HepG2 (cell line): ENCODE measurements at regions not wholly inside any gene's neighbourhood (a gene's known extent, or its start where the extent isn't known, plus 50 kb on each side); places are given as distances from the start of the nearest gene placed in this dataset.

Experiments
- EP300 ChIP-seq, 3 experiments: sonication (generic) in 1 of 3; formaldehyde crosslinking in 1 of 3; IDR thresholded peaks; 2 replicates each; pipeline versions ENCODE4 v1.5.1 to v1.6.1; 2011 to 2020; ENCODE audit warnings: low read depth in 2 of 3, low read length in 2 of 3, borderline replicate concordance in 1 of 3, improper control_type of control experiment in 1 of 3, mild to moderate bottlenecking in 1 of 3, missing genetic modification reagents in 1 of 3, moderate library complexity in 1 of 3
- FOXM1 ChIP-seq: sonication (generic); formaldehyde crosslinking; IDR thresholded peaks from 2 replicates; pipeline ENCODE4 v1.5.0; 2020; ENCODE audit warnings: missing genetic modification reagents
- GFI1 ChIP-seq: sonication (generic); formaldehyde crosslinking; IDR thresholded peaks from 2 replicates; pipeline ENCODE4 v1.5.0; 2020; ENCODE audit warnings: missing genetic modification reagents, mild to moderate bottlenecking, borderline replicate concordance
- HES4 ChIP-seq: sonication (generic); formaldehyde crosslinking; IDR thresholded peaks from 2 replicates; pipeline ENCODE4 v1.9.0; 2021; ENCODE audit warnings: mild to moderate bottlenecking, missing genetic modification reagents, borderline replicate concordance
- NCOA5 ChIP-seq: sonication (generic); formaldehyde crosslinking; IDR thresholded peaks from 2 replicates; pipeline ENCODE4 v1.4.0; 2020; ENCODE audit warnings: missing genetic modification reagents
- NCOR1 ChIP-seq: fragments of 200-600 bp; sonication (generic); IDR thresholded peaks from 2 replicates; pipeline ENCODE4 v1.7.0; 2017; ENCODE audit warnings: antibody characterized with exemption, low read length, borderline replicate concordance
- STAT5B ChIP-seq: sonication (generic); formaldehyde crosslinking; IDR thresholded peaks from 2 replicates; pipeline ENCODE4 v1.4.0; 2020; ENCODE audit warnings: missing genetic modification reagents
- TBX2 ChIP-seq: sonication (generic); formaldehyde crosslinking; IDR thresholded peaks from 2 replicates; pipeline ENCODE4 v1.5.0; 2020; ENCODE audit warnings: missing genetic modification reagents, mild to moderate bottlenecking, borderline replicate concordance
- YY1 ChIP-seq: IDR thresholded peaks from 2 replicates; pipeline ENCODE4 v1.6.1; 2011; ENCODE audit warnings: low read length, low read depth, moderate library complexity, mild to moderate bottlenecking; ENCODE audit not compliant: insufficient read depth, insufficient replicate concordance
- ZC3H4 ChIP-seq: sonication (generic); formaldehyde crosslinking; IDR thresholded peaks from 2 replicates; pipeline ENCODE4 v1.4.0; 2020; ENCODE audit warnings: missing genetic modification reagents, borderline replicate concordance
- ZNF17 ChIP-seq: sonication (generic); formaldehyde crosslinking; IDR thresholded peaks from 2 replicates; pipeline ENCODE4 v1.5.0; 2020; ENCODE audit warnings: mild to moderate bottlenecking, missing genetic modification reagents
- ZNF24 ChIP-seq: fragments of 450-650 bp; IDR thresholded peaks from 2 replicates; pipeline ENCODE4 v1.6.1; 2017; ENCODE audit warnings: antibody characterized with exemption, mild to moderate bottlenecking
- ZNF609 ChIP-seq: sonication (generic); formaldehyde crosslinking; IDR thresholded peaks from 2 replicates; pipeline ENCODE4 v1.4.0; 2020; ENCODE audit warnings: mild to moderate bottlenecking, missing genetic modification reagents, borderline replicate concordance
- ZNF776 ChIP-seq: sonication (generic); formaldehyde crosslinking; IDR thresholded peaks from 2 replicates; pipeline ENCODE4 v1.4.0; 2020; ENCODE audit warnings: mild to moderate bottlenecking, missing genetic modification reagents
- TF ChIP-seq, protein P1 (sequence below): sonication (generic); formaldehyde crosslinking; IDR thresholded peaks from 2 replicates; pipeline ENCODE4 v1.4.0; 2020; ENCODE audit warnings: mild to moderate bottlenecking, missing genetic modification reagents
- TF ChIP-seq, protein P2 (sequence below): sonication (generic); formaldehyde crosslinking; IDR thresholded peaks from 2 replicates; pipeline ENCODE4 v1.4.0; 2020; ENCODE audit warnings: mild to moderate bottlenecking, missing genetic modification reagents
- TF ChIP-seq, protein P3 (sequence below): sonication (generic); formaldehyde crosslinking; conservative IDR thresholded peaks from 2 replicates; pipeline ENCODE4 v1.4.0; 2020; ENCODE audit warnings: mild to moderate bottlenecking, missing genetic modification reagents, moderate library complexity
- TF ChIP-seq, protein P4 (sequence below): IDR thresholded peaks from 2 replicates; pipeline ENCODE4 v1.6.1; 2016; ENCODE audit warnings: low read depth, borderline replicate concordance

DNA sequence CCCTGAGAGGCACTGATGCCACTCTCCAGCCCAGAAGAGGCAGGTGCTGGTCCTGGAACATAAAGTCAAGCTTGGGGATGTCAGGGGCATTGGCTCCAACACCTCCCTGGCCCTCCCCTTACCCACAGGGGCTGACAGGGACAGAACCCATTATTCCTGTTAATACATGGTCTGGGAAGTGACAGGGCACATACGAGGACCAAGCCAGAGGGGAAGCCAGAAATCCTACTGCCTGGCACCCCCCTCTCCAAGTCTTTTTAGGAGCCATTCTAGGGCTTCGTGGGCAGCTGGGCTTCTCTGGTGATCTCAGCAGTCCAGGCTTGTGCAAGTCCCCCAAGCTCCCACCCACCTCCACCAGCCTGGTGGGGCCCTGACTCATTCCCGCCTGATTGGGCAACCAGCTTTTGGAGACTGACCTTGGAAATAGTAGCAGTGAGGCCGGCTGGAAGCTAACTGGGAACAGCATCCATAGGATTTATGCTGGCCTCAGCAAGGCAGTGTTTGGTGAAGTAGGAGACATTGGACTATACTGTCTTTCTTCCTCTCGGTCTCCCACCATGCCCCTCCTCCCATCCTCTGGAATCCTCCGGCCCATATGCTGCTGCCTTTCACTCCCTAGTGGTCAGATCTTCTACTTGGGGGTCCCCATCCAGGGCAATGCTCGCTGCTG is 86.4 kb upstream of the HK2 start (continued):
- TF ChIP-seq ZNF609 (CRISPR knock-in tag) (peak; percentile 44; the same call in 1 of the 2 replicates), NCOA5 (CRISPR knock-in tag) (no peak), ZNF17 (CRISPR knock-in tag) (0 out of 2 replicates have a peak, but pooled peaks have one; percentile 29), GFI1 (CRISPR knock-in tag) (0 out of 2 replicates have a peak, but pooled peaks have one; percentile 45), HES4 (CRISPR knock-in tag) (no peak), YY1 (peak; percentile 7), ZNF24 (no peak), TBX2 (CRISPR knock-in tag) (peak; percentile 58), FOXM1 (CRISPR knock-in tag) (no peak), EP300 (IDR thresholded peaks at IDR 0.05; ENCODE audit: low read depth in 2 of 2, low read length in 2 of 2) (peak; percentile 58 to 74; a peak in 3 of 4 replicates), EP300 (CRISPR knock-in tag; IDR thresholded peaks at IDR 0.05; ENCODE audit: borderline replicate concordance) (peak; percentile 65; the same call in 1 of the 2 replicates), STAT5B (CRISPR knock-in tag) (0 out of 2 replicates have a peak, but pooled peaks have one; percentile 45), ZC3H4 (CRISPR knock-in tag) (no peak), ZNF776 (CRISPR knock-in tag) (no peak), NCOR1 (no peak)
- TF ChIP-seq, protein P1, sequence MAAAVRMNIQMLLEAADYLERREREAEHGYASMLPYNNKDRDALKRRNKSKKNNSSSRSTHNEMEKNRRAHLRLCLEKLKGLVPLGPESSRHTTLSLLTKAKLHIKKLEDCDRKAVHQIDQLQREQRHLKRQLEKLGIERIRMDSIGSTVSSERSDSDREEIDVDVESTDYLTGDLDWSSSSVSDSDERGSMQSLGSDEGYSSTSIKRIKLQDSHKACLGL = 0 out of 2 replicates have a peak, but pooled peaks have one; percentile 50
- TF ChIP-seq, protein P2, sequence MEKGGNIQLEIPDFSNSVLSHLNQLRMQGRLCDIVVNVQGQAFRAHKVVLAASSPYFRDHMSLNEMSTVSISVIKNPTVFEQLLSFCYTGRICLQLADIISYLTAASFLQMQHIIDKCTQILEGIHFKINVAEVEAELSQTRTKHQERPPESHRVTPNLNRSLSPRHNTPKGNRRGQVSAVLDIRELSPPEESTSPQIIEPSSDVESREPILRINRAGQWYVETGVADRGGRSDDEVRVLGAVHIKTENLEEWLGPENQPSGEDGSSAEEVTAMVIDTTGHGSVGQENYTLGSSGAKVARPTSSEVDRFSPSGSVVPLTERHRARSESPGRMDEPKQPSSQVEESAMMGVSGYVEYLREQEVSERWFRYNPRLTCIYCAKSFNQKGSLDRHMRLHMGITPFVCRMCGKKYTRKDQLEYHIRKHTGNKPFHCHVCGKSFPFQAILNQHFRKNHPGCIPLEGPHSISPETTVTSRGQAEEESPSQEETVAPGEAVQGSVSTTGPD = peak; percentile 83
- TF ChIP-seq, protein P3, sequence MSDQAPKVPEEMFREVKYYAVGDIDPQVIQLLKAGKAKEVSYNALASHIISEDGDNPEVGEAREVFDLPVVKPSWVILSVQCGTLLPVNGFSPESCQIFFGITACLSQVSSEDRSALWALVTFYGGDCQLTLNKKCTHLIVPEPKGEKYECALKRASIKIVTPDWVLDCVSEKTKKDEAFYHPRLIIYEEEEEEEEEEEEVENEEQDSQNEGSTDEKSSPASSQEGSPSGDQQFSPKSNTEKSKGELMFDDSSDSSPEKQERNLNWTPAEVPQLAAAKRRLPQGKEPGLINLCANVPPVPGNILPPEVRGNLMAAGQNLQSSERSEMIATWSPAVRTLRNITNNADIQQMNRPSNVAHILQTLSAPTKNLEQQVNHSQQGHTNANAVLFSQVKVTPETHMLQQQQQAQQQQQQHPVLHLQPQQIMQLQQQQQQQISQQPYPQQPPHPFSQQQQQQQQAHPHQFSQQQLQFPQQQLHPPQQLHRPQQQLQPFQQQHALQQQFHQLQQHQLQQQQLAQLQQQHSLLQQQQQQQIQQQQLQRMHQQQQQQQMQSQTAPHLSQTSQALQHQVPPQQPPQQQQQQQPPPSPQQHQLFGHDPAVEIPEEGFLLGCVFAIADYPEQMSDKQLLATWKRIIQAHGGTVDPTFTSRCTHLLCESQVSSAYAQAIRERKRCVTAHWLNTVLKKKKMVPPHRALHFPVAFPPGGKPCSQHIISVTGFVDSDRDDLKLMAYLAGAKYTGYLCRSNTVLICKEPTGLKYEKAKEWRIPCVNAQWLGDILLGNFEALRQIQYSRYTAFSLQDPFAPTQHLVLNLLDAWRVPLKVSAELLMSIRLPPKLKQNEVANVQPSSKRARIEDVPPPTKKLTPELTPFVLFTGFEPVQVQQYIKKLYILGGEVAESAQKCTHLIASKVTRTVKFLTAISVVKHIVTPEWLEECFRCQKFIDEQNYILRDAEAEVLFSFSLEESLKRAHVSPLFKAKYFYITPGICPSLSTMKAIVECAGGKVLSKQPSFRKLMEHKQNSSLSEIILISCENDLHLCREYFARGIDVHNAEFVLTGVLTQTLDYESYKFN (CRISPR knock-in tag) = peak; percentile 81
- TF ChIP-seq, protein P4, sequence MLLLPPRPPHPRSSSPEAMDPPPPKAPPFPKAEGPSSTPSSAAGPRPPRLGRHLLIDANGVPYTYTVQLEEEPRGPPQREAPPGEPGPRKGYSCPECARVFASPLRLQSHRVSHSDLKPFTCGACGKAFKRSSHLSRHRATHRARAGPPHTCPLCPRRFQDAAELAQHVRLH (CRISPR knock-in tag) = peak; percentile 38; the same call in 1 of the 2 replicates
